ELF-1 (cell line): ENCODE measurements at regions not wholly inside any gene's neighbourhood (a gene's known extent, or its start where the extent isn't known, plus 50 kb on each side); places are given as distances from the start of the nearest gene placed in this dataset.
"Not testable (repeated sequence)": the region's sequence is repeated elsewhere in the genome, so short reads cannot be mapped to it uniquely, and the experiment has no call there.

Experiments used
- DNase-seq: peaks from one replicate; pipeline ENCODE4 v3.0.0-alpha.2; 2016; ENCODE audit warnings: low read depth, low spot score

GRCh38 chr6:60384614-60385013 lies 1901.4 kb downstream of the KHDRBS2 start:
- not testable (repeated sequence) for DNase-seq

- peak; percentile 54 for DNase-seq
Observed at GRCh38 chr6:60382771-60383170, 1903.3 kb downstream of the KHDRBS2 start.

- DNase-seq, result not testable (repeated sequence)
Observed at GRCh38 chr6:60374078-60374477, 1911.9 kb downstream of the KHDRBS2 start.

DNA sequence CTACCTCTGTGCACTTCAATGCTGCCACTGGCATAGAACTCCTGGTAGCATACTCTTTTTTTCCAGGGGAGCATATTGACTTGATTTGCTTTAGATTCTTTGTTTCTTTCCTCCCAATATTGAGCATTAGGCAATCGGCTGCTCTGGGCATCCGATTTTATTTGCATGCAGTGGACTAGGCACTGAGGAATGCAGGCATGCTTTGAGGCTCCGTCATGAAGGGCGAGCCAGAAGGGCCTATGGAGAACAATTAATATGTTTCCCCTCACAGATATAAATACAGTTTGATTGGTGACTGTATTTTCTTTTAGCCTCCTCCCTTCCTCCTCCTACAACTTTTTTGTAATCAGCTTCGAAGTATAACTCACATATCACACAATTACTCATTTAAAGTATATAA lies 1918.2 kb downstream of the KHDRBS2 start:
- DNase-seq, result not testable (repeated sequence)

DNA sequence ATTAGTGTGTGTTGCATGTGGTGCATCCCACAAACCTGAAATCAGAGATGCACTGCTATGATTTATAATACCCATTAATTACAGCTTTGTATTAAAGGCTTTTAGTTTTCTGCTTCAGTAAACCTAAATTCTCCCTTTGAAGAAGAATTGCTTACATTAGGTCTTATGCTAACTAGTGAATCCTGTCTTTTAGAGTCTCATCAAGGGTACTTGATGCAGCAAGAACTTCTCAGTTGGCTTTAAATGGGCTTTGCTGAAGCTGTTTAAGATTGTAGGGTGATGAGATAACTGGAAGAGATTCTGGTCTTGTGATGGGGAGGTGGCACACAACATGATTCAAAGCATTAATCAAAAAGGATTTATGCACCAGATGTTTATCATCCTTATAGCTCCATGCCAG lies 1920.1 kb downstream of the KHDRBS2 start:
- DNase-seq, result not testable (repeated sequence)

DNA sequence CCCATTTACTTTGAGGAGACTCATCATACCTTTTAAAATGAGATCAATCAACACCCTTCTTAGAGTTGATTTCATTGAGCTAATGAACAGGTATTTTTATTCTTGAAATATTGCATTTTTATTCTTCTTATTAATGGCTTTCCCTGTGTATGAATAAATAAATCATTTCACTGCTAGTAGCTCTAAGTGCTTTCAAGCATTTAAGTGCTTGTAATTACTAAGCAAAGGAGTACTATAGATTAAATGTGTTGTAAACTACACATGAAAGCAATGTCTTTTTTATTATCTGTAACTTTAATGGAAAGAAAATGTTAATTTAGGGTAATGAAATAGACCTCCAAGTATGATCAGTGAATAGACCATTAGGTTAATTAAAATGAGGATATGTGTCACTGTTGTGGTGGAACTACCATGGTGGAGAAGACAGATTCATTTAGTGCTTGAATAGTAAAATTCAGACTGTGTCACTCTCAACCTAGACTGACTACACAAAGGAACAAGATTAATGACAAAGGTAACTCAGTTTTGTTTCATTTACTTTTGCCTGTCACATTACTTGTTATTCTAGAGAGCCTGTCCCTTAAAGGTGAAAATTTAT lies 1943.5 kb downstream of the KHDRBS2 start:
- DNase-seq, result not testable (repeated sequence)

DNA sequence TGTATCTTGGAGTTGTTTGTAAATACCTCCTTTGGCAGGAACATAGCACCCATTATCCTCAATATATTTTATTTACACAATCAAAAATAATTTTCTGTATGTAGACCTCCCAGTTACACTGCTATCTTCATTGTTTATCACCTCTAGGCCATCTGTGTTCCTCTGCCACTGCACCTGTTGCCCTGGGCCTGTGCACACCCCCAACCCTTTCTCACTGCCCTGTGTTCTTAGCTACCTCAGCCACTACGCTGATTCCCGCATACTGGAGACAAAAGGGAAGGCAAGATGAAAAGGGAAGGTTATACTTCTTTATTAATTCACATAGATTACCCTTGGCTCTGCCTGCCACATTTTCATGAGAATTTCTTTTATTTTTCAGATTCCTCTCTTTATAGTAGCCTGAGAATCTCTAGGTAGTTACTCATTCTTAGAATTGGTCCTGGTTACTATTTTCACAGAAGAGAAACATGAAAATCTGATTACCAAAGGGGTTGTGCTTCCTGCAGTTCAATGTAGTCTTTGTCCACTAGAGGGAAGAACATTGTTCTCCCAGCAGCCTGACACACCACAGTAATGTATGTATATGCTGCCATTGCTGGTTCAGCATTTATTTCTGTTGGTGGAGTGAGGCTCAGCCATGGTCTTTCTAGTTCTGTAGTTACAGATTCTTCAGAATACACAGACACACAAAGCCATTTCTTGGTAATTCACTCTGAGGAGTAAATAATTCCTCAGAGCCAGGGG lies 1947.5 kb downstream of the KHDRBS2 start:
- peak; percentile 5 for DNase-seq

GRCh38 chr6:60335124-60335523 lies 1950.9 kb downstream of the KHDRBS2 start:
- DNase-seq, result not testable (repeated sequence)

- DNase-seq, result not testable (repeated sequence)
Observed at GRCh38 chr6:60333708-60334107, 1952.3 kb downstream of the KHDRBS2 start.

- not testable (repeated sequence) for DNase-seq
Observed at GRCh38 chr6:60308939-60309338, 1977.1 kb downstream of the KHDRBS2 start.
